HG02759 (cell line): ENCODE measurements at regions not wholly inside any gene's neighbourhood (a gene's known extent, or its start where the extent isn't known, plus 50 kb on each side); places are given as distances from the start of the nearest gene placed in this dataset.

Experiments
- ATAC-seq: cut with Tn5 transposase; IDR thresholded peaks from one replicate; pipeline ENCODE4 v1.9.1; 2021; ENCODE audit warnings: mild to moderate bottlenecking, moderate library complexity; ENCODE audit not compliant: unreplicated experiment

DNA sequence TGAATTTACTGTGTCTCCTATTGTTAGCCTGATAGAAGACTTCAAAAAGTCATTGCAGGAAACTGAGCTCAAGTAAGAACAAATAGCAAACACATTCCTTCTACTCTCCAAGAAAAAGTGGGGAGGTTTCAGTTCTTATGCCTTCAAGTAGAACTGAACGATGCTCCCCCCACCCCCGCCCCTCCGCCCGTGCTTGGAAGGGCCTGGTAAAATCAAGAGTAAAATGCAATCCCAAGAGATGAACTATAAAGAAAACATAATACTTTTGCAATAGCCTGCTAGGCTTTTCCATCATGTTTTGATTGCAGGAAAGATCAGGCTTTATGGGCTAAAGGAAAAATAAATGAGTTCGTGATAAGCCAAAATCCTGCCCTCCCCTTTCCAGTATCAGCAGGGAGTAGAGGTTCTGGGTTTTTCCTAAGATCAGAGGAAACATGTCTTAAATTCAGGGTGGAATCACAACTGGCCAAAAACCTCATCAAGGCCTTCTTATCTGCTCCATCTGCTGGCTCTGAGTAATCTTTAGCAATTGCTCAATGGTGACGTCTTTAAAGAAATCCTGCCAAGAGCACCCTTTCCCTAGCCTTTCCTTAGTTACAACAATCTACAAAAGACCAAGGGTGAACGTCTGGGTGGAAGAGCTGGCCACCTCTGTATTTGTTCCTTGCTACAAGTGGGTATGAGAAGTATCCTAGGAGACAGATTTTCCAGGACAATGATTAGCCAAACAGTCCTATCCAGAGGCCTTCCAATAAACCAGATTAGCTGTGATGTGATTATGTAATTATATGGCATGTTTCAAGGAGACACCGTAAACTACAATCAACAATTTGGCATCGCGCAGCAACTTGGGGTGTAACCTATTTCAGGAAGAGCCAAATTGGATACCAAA lies 66.3 kb upstream of the FAM9C start:
- no peak for ATAC-seq

DNA sequence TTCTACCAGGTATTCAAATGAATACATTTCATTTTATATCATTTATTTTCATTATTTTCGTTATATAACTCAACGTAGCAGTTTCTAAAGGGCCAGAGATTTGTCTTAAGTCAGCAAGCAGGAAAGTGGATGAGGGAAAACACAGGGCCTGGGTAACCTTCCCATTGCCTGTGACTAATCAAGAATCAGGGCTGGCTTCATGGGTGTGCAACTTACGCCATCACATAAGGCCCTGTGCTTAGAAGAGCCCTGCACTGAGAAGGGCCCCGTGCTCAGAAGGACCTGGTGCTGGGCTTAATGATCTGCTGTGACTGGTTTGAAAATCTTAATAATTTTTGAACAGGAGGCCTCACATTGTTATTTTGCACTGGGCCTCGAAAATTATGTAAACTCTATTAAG lies 65.4 kb upstream of the FAM9C start:
- ATAC-seq = no peak

DNA sequence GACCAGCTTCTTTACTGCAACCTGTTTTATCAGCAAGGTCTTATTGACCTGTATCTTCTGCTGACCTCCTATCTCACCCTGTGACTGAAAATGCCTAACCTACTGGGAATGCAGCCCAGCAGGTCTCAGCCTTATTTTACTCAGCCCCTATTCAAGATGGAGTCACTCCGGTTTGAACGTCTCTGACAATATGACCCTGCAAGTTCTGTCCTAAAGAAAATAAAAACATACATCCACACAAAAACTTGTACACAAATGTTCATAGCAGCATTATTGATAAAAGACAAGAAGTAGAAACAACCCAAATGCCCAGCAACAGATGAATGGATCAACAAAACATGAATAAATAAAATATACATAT lies 59.5 kb upstream of the FAM9C start:
- ATAC-seq = no peak

DNA sequence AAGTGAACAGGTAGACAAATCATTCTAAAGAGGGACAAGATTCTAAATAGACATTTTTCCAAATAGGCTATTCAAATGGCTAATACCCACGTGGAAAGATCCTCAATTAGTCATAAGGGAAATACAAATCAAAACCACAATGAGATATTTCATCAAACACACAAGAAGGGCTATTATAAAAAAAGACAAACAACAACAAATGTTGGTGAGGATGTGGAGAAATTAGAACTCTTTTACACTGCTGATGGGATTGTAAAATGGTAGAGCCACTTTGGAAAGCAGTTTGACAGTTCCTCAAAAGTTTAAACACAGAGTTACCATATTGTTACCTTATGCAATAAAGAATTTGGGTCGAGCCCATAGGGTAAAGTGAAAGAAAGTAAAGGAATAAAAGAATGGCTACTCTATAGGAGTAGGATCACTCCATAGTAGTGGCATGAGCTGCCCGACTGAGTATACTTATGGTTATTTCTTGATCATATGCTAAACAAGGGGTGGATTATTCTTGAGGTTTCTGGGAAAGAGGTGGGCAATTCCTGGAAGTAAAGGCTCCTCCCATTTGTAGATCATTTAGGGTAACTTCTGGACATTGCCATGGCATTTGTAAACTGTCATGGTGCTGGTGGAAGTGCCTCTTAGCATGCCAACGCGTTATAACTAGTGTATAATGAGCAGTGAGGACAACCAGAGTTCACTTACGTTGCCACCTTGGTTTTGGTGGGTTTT lies 58.9 kb upstream of the FAM9C start:
- ATAC-seq = no peak

DNA sequence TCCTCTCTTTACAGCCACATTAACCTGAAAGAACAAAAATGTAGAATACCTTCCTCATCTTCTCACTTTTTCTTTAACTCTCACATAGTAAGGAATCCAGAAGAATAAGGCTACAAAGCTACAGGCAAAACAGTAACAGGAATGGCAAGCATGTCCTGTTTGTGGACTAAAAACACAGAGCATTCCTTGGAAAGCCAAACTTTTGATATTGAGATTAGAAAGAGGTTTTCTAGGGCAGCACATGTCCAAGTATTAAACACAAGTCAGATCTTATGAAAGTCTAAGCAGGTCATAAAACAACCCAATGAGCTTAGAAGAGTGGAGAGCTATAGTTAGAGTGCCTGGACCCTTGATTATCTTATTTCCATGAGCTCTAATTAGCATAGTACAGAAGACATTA lies 58.2 kb upstream of the FAM9C start:
- no peak for ATAC-seq

DNA sequence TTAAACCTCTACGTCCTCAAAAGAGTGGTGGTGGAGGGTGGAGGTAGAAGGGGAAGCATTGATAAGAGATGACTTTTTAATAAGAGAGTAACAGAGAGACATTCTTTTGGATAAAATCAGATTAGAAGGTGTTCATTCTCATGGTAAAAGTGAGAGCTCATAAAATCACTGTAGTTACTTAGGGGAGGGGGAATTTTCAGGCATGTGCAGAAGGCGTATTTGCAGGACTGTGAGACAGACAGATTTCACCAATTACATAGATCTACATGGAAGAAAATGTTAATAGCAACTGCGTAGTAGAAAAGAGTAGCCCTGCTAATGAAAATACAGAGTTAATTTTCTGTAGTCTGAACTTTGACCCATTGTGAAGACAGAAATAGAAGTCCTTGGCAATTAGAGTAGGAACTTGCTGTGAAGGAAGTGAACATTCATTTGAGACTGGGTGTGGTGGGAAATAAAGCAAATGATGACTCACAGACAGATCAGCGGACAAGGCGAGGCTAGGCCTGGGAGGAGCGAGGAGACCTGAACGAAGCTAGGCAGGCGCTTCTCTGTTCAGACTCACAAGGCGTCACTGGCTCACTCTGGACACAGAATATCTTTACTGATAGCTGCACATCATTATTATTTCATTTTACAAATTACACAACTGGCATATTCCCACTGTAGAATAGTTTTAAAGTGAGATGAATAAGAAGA lies 57.2 kb upstream of the FAM9C start:
- no peak for ATAC-seq

DNA sequence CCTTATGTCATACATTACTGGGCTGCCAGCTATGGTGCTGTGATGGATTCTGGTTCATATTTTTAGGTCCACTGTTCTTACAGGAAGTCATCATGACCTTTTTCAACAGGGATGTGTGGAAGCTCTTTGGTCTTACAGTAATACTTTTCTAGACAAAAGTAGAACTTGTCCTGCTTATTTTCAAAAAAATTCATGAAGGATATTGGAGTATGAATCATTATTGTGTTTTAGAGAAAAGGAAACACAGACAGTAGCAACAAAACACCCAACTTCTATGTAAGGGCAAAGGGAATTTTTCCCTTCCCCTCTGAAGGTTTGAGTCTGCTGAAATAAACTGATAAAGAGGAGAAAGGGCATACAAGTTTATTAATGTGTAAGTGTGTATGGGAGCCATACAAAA lies 54.7 kb upstream of the FAM9C start:
- no peak for ATAC-seq

DNA sequence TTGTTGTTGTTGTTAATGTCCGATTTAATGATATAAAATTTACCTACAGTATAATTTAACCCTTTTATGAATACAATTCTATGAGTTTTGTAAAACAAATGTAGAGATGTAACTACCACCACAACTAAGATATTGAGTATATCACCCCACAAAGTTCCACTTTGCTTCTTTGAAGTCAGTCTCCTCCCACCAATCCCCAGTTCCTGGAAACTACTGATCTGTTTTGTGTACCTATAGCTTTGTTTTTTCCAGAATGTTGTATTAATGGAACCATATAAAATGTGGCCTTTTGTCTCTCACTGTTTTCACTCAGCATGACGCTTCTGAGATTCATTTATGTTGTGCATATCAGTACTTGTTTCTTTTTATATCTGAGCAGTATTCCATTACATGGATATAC lies 52.3 kb upstream of the FAM9C start:
- no peak for ATAC-seq

DNA sequence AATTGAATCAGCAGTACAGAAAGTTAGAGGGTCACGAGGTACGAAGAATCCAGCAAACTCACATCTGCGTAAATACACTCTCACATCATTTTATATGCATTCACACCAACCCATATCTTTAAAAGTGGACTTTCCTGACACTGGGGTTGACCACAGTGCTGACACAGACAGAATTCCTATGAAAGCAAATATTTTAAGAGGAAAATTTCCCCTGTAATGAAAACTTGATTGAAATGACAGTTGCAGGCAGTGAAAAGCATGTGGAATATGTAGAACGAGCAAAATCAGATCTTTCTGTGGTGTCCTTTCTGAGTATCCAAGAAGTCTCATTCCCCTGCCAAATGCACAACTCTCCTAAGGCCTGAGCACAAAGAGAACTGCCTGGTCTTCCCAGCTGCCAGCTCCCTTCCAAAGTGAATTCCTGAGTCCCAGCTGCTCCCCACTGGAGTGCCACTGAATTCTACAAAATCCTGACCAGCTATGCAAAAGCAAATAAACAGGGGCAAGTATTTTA lies 50.5 kb upstream of the FAM9C start:
- no peak for ATAC-seq

DNA sequence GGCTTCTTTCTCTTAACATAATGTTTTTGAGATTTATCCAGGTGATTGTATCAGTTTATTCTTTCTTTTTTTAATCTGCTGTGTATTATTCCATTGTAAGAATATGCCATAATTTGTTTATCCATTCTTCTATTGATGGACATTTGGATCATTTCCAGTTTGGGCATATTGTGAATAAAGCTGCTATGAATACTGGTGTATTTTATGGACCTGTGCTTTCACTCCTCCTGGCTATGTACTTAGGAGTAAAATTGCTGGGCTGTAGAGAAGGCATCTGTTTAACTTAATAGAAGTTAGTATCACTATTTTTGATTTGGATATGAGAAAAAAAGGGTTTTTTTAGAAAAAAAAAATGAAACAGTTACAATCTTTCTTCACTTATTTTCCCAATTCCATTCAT lies 50.0 kb upstream of the FAM9C start:
- ATAC-seq = no peak
